ENCODE measurements at regions not wholly inside any gene's neighbourhood (a gene's known extent, or its start where the extent isn't known, plus 50 kb on each side); places are given as distances from the start of the nearest gene placed in this dataset.

- TF ChIP-seq CTCF (IDR thresholded peaks at IDR 0.05): no peak
- TF ChIP-seq EZH2phosphoT487 (IDR thresholded peaks at IDR 0.05): no peak
Measured at GRCh38 chr16:10321407-10322387, 64.2 kb upstream of the ATF7IP2 start.

Data from neural progenitor cell (in vitro differentiated cells).